Effector memory CD8-positive, alpha-beta T cell (primary cell): ENCODE measurements at regions not wholly inside any gene's neighbourhood (a gene's known extent, or its start where the extent isn't known, plus 50 kb on each side); places are given as distances from the start of the nearest gene placed in this dataset.

Source experiments
- ATAC-seq: fragments of 150-1000 bp; cut with Tn5 transposase; replicated peaks from 2 replicates; pipeline ENCODE4 v1.10.0; 2021; ENCODE audit warnings: mild to moderate bottlenecking, moderate library complexity
- DNase-seq, 3 experiments: peaks; one replicate each; pipeline ENCODE4 v3.0.0; 2021
- H3K27ac Mint-ChIP-seq, 2 donors: one replicate each; pipeline ENCODE4 v1.8.0; 2022; ENCODE audit warnings: mild to moderate bottlenecking in 2 of 2, mixed read lengths in 2 of 2, moderate library complexity in 2 of 2
- H3K27me3 Mint-ChIP-seq, 2 donors: one replicate each; pipeline ENCODE4 v1.8.0; 2022; ENCODE audit warnings: mixed read lengths in 2 of 2
- H3K36me3 Mint-ChIP-seq: one replicate; pipeline ENCODE4 v1.8.0; 2022; ENCODE audit warnings: mild to moderate bottlenecking, moderate library complexity, mixed read lengths; ENCODE audit not compliant: insufficient read depth
- H3K4me1 Mint-ChIP-seq, 2 donors: one replicate each; pipeline ENCODE4 v1.8.0; 2022; ENCODE audit warnings: low read depth in 2 of 2, mixed read lengths in 2 of 2
- H3K4me3 Mint-ChIP-seq, 2 donors: one replicate each; pipeline ENCODE4 v1.8.0; 2022; ENCODE audit warnings: mild to moderate bottlenecking in 2 of 2, mixed read lengths in 2 of 2, moderate library complexity in 2 of 2
- H3K9me3 Mint-ChIP-seq, 2 donors: one replicate each; pipeline ENCODE4 v1.8.0; 2022; ENCODE audit warnings: mixed read lengths in 2 of 2

DNA sequence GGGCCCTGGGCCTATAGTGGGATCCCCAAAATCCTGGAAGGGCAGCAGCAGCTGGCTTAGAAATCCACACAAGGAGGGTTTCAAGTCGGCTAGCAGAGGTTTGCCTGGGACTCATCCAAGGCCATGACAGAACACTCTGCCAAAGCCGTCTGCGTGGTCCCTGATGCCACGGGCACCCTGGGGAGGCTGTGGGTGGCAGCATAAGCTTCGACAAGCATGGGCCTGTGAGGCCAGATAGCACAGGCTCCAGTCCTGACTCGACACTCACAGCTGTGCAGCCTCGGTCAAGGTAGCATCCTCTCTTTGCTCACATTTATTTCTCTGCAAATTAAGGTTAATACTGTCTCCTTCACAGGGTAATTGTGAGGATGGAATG is 138.3 kb downstream of the JCAD start:
- no peak for DNase-seq
- Mint-ChIP-seq H3K4me1 (peaks cover 0 to 2% of the 10 kb centered on the region in 2 donors), H3K36me3 (no peaks in the 10 kb centered on the region), H3K27ac (no peak overlapping the region), H3K27me3 (peaks cover 44 to 65% of the 10 kb centered on the region in 2 donors), H3K9me3 (peaks cover 2 to 4% of the 10 kb centered on the region in 2 donors), H3K4me3 (no peak overlapping the region)
- ATAC-seq: no peak

DNA sequence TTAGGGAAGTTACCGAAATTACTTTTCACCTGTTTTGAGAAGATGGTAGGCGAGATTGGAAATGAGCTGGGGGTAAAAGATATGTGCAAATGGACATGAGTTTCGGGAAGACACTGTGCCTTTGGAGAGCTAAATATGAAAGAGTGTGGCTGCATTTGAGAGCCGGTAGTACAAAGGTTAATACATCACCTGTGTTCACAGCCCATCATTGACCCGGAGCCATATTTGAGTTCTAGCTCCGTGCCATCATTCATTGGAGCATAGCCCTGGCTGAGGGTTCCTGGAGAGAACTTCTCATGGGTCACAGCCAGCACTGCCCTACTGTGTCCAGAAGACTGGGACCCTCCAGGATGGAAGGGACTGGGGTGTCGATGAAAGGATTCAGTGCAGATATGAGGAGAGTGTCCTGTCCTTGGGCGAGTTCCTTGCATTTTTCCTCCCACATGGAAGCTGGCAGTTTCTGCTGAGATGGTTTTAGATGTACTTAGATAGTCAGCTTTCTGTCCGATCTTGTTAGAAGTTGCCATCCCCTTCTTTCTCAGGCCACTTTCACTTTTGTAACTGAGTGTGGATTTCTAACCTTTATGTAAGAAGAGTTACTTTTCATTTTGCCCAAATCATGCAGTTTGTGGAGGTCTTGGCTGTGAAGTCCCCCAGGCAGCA is 138.8 kb downstream of the JCAD start:
- no peak for ATAC-seq
- no peak overlapping the region for H3K27ac Mint-ChIP-seq
- H3K36me3 Mint-ChIP-seq: no peaks in the 10 kb centered on the region
- peaks cover 40 to 60% of the 10 kb centered on the region in 2 donors for H3K27me3 Mint-ChIP-seq
- DNase-seq: no peak
- H3K4me3 Mint-ChIP-seq: no peak overlapping the region
- H3K9me3 Mint-ChIP-seq: no peaks in the 10 kb centered on the region
- H3K4me1 Mint-ChIP-seq: no peaks in the 10 kb centered on the region

DNA sequence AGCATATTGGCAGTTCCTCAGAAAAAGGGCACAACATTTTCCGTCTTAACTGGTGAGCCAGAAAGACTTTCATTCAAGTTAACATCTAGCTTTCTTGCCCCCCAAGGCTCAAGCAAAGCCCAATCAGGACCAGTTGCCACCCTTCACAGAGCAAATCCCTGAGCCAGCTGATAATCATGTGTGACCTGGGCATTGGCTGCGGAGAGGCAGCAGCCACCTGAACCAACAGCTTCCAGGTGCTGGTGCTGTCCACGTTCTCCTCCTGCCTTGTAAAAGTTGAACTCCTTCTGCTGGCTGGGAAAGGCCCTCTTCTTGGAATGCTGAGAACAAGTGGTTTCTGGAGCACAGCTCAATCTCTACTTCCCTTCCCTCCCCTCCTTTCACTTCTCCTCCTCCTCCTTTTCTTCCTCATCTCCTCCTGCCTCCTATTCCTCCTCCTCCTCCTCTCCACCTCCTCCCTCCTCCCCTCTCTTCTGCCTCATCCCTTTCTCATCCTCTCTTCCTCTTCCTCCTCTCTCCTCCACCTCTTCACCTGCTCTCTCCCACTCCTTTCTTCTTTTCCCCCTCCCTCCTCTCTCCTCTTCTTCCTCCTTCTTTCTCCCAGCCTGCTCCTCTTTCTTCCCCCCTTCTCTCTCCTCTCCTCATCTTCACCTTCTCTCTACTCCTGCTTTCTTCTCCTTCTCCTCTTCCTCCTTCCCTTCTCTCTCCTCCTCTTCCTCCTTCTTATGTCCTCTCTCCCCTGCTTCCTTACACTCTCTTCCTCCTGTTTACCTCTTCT is 140.6 kb downstream of the JCAD start:
- ATAC-seq (no peak), DNase-seq (no peak)
- H3K4me1 Mint-ChIP-seq: no peaks in the 10 kb centered on the region
- H3K27me3 Mint-ChIP-seq: peaks cover 33 to 52% of the 10 kb centered on the region in 2 donors
- no peak overlapping the region for H3K4me3 Mint-ChIP-seq
- no peaks in the 10 kb centered on the region for H3K9me3 Mint-ChIP-seq
- H3K27ac Mint-ChIP-seq: no peak overlapping the region
- no peaks in the 10 kb centered on the region for H3K36me3 Mint-ChIP-seq

DNA sequence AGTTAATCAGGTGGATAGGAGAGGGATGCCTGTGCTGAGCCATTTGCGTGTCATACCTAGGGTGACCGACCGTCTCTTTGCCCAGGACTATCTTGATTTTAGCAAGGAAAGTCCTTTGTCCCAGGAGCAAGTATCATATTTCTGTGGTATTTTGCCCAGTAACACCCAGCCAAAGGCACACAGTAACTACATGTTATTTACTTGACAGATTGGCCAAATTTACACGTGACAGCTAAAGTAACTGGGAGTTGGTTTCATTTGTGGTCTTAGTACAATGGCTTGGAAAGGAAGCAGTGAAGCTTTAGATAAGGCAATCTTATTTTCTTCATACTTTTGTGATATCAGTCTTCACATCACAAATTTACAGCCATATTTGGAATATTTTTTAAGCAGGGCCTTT is 142.1 kb downstream of the JCAD start:
- Mint-ChIP-seq H3K4me1 (no peaks in the 10 kb centered on the region), H3K4me3 (no peak overlapping the region), H3K27me3 (peaks cover 23 to 47% of the 10 kb centered on the region in 2 donors), H3K27ac (no peak overlapping the region), H3K9me3 (no peaks in the 10 kb centered on the region), H3K36me3 (no peaks in the 10 kb centered on the region)
- ATAC-seq (no peak), DNase-seq (no peak)

DNA sequence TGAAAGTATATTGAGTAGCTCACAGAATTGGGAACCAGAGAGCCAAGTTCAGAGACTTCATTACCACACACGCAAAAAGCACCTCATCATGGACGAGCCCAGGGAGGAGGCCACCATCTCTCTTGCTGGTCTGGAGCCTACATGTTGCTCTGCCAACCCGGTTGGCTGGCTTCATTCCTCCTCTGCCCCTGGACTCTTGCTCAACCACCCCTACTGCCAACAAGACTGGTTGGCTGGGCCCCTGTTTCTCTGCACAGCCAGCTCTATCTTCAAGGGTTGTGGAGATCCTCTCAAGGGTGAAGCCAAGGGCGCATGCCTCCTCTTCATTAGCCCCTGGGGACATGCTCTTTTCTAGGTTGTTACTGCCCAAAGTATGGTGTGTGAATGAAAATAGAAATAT is 142.7 kb downstream of the JCAD start:
- Mint-ChIP-seq H3K27ac (no peak overlapping the region), H3K9me3 (no peaks in the 10 kb centered on the region), H3K4me1 (no peaks in the 10 kb centered on the region), H3K27me3 (peaks cover 26 to 46% of the 10 kb centered on the region in 2 donors), H3K4me3 (no peak overlapping the region), H3K36me3 (no peaks in the 10 kb centered on the region)
- ATAC-seq: no peak
- DNase-seq: no peak

DNA sequence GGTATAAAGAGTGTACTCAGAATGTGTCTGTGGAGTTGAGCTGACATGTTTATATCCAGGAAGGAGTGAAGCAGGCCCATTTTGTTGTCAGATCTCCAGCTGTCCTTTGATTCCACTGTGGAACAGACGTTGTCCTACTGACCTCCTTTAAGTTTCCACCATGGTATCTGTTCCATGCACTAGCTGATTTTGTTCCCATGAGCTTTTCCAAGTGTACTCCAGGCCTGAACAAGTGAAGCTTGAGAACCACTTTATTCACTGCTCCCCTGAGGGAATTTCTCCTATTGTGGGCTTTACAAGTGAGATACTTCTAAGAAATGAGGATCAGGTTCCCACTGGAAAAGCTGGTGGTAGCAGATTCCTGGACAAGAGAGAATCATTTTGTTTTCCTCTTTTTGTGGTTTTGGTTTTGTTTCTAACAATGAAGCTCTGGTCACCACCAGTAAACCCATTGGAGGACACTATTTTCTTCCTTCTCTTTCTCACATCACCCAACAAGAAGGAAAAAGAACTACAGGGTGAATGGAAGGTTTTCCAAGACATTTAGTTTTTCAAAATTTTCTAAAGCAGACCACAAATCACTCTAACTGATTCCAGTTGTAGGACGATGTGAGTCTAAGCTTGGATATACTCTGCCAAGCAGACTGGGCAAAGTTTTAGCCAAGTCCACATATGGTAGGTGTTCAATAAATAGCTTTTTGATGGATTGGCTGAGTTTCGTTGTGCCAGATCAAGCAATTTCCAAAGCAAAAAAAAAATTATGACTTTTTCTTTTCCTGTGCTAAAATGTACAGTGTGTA is 144.2 kb downstream of the JCAD start:
- Mint-ChIP-seq H3K9me3 (peaks cover 0 to 2% of the 10 kb centered on the region in 2 donors), H3K4me3 (no peak overlapping the region), H3K27ac (no peak overlapping the region), H3K4me1 (no peaks in the 10 kb centered on the region), H3K27me3 (peaks cover 37 to 53% of the 10 kb centered on the region in 2 donors), H3K36me3 (no peaks in the 10 kb centered on the region)
- DNase-seq (no peak), ATAC-seq (no peak)

DNA sequence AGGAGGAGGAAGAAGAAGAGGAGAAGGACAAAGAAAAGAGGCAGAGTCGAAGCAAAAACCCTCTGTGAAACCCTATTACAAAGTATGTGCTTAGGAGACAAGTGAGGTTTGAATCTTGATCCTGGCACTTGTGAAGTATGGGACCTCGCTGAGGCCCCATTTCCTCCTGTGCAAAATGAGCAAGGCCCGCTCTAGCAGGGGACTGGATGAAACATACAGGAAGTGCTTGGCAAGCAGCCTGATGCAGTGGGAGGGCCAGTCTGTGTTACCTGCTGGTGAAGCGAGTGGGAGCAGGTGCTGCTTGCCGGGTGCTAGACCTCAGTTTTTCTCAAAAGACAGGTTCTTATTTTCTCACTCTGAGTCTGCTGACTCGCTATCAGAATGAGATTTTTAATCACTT is 150.4 kb downstream of the JCAD start:
- DNase-seq (no peak), ATAC-seq (no peak)
- peaks cover 0 to 2% of the 10 kb centered on the region in 2 donors for H3K9me3 Mint-ChIP-seq
- H3K4me1 Mint-ChIP-seq: peaks cover 4 to 8% of the 10 kb centered on the region in 2 donors
- no peak overlapping the region for H3K27ac Mint-ChIP-seq
- H3K27me3 Mint-ChIP-seq: peaks cover 49 to 66% of the 10 kb centered on the region in 2 donors
- no peak overlapping the region for H3K4me3 Mint-ChIP-seq
- no peaks in the 10 kb centered on the region for H3K36me3 Mint-ChIP-seq

DNA sequence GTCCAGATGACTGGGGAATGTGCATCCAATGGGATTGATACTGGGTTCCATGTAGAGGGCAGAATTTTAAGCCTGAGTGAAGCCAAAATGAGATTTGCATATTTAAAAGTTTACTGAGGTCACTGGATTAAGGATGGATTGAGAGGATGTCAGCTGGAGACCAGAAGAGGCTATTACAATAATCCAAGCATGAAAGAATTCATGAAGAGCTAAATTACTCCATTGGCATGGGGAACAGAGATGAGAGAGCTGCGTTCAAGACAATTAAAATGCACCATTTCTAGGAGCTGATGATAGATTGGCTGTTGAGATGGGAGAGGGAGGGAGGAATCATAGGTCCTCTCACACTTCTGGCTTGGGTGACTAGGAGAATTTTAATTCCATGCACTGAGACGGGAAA is 158.5 kb downstream of the JCAD start:
- Mint-ChIP-seq H3K9me3 (no peaks in the 10 kb centered on the region), H3K27ac (no peak overlapping the region), H3K4me1 (no peaks in the 10 kb centered on the region), H3K36me3 (no peaks in the 10 kb centered on the region), H3K4me3 (no peak overlapping the region), H3K27me3 (peaks cover 22 to 62% of the 10 kb centered on the region in 2 donors)
- no peak for ATAC-seq
- DNase-seq: no peak

DNA sequence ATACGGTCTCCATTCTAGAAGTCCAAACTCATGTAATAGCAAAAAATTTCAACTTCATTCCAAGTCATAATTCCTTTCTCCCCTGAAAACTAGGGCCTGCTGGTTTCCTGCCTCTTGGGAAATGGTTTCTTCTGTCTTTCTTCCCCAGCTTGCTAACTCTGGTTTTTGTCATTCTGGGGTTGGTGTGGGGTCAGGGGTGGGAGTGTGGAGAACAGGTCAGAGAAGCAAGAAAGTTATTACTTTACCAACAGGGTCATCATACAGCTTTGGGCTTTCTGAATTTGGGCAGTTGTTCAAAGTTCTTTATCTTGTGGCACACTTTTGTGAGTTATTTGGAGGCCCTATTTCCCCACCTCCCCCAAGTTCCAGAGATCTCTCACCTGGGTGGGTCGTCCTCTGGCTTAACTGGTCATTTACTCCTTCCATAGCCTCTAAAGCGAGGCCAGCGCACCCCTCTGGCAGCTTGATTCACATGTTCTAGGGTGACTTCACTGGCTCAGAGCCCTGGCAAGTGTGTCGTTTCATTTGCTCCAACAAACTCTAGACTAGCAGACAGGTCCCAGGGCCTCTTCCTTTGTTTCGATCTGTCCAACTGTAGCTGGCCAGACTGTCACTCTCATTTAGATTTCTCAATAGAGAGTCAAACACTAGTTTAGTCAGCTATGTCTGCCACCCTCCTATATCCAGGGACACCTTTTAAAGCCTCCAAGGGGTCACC is 161.2 kb downstream of the JCAD start:
- DNase-seq: no peak
- Mint-ChIP-seq H3K9me3 (no peaks in the 10 kb centered on the region), H3K36me3 (no peaks in the 10 kb centered on the region), H3K27ac (no peak overlapping the region), H3K27me3 (peaks cover 22 to 48% of the 10 kb centered on the region in 2 donors), H3K4me1 (no peaks in the 10 kb centered on the region), H3K4me3 (no peak overlapping the region)
- ATAC-seq: no peak

DNA sequence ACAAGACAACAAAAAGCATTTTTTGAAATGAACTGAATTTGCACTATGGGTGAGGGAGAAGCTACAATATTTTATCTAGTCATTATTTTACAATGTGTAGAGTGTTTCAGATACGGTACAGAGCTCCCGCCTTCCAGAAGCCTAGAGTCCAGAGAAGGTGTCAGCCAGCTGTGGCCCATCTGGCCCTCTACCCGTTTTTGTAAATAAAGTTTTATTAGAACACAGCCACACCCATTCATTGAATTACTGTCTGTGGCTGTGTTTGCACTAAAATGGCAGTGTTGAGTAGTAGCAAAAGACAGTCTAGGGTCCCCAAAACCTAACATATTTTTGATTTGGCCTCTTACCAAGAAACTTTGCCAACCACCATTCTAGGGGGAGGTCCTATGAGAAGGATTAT is 162.0 kb downstream of the JCAD start:
- H3K4me1 Mint-ChIP-seq: no peaks in the 10 kb centered on the region
- no peak for ATAC-seq
- no peak for DNase-seq
- H3K9me3 Mint-ChIP-seq: no peaks in the 10 kb centered on the region
- no peak overlapping the region for H3K27ac Mint-ChIP-seq
- H3K4me3 Mint-ChIP-seq: no peak overlapping the region
- no peaks in the 10 kb centered on the region for H3K36me3 Mint-ChIP-seq
- H3K27me3 Mint-ChIP-seq: peaks cover 22 to 41% of the 10 kb centered on the region in 2 donors

DNA sequence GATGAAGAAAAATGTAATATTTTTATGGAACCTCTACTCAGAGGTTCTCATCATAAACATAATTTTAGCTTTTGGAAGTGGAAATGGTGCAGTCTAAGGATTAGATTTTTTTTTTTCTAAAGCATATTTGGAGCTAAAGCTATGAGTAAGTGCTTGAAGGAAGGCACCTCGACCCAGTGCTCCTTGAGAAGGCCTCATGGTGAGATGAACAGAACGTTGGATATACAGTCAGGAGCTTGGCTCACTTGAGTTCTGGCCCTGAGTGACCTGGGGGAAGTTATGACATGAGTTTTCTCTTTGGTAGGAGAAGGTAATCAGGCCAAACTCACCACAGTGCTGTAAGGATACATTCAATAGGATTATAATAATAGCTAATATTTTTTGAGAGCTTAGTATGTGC is 163.3 kb downstream of the JCAD start:
- DNase-seq (no peak), ATAC-seq (no peak)
- Mint-ChIP-seq H3K27me3 (peaks cover 21 to 27% of the 10 kb centered on the region in 2 donors), H3K4me3 (no peak overlapping the region), H3K36me3 (no peaks in the 10 kb centered on the region), H3K4me1 (no peaks in the 10 kb centered on the region), H3K9me3 (no peaks in the 10 kb centered on the region), H3K27ac (no peak overlapping the region)

DNA sequence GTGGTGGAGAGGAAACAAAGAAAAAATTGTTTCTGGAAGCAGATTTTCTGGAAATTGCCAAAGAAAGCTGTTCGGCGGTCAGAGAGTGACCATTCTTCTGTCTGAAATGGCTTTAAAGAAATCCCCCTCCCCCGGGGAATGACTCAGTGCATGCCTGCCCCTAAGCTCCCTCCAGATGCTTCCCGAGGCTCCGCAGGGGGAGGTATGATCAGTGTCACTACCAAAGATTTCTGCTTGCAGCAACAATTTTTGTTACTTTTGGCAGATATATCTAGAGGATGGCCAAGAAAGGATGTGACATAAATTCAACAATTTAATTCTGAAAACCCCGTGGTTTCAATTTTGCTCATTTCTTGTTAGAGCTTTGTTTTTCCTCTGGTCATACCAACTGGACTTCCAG is 163.9 kb downstream of the JCAD start:
- H3K9me3 Mint-ChIP-seq: no peaks in the 10 kb centered on the region
- no peak for DNase-seq
- no peaks in the 10 kb centered on the region for H3K4me1 Mint-ChIP-seq
- no peak for ATAC-seq
- H3K27me3 Mint-ChIP-seq: peaks cover 15 to 21% of the 10 kb centered on the region in 2 donors
- H3K27ac Mint-ChIP-seq: no peak overlapping the region
- H3K36me3 Mint-ChIP-seq: no peaks in the 10 kb centered on the region
- H3K4me3 Mint-ChIP-seq: no peak overlapping the region

DNA sequence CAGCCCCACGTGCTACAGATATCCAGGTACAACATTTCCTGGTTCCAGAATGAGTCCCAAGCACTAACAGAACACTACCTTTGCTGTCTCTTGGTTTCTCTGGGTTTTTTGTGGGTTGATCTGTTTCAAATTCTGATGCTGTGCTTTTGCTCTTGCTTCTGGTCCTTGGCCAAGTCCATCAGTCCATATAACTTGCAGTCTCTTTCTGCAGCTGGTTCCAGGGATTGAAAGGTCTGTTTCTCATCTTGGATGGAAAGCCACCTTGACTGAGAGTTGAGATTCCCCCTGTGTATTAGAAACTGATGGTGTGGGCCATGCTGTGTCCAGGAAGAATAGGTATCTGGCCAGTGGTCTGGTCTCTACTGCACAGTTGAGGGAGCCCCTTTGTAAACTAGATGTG is 171.1 kb downstream of the JCAD start:
- no peaks in the 10 kb centered on the region for H3K36me3 Mint-ChIP-seq
- ATAC-seq (no peak), DNase-seq (no peak)
- H3K4me3 Mint-ChIP-seq: no peak overlapping the region
- no peaks in the 10 kb centered on the region for H3K4me1 Mint-ChIP-seq
- H3K27me3 Mint-ChIP-seq: peaks cover 16 to 21% of the 10 kb centered on the region in 2 donors
- no peaks in the 10 kb centered on the region for H3K9me3 Mint-ChIP-seq
- no peak overlapping the region for H3K27ac Mint-ChIP-seq
